WTC11 (cell line): ENCODE measurements at regions not wholly inside any gene's neighbourhood (a gene's known extent, or its start where the extent isn't known, plus 50 kb on each side); places are given as distances from the start of the nearest gene placed in this dataset.
"Not testable (repeated sequence)": the region's sequence is repeated elsewhere in the genome, so short reads cannot be mapped to it uniquely, and the experiment has no call there.

ENCODE experiments used
- JUN ChIP-seq: sonication (generic); formaldehyde crosslinking; IDR thresholded peaks from 2 replicates; pipeline ENCODE4 v1.8.0; 2023; ENCODE audit warnings: mild to moderate bottlenecking, missing genetic modification reagents
- ZNF512 ChIP-seq: sonication (generic); formaldehyde crosslinking; IDR thresholded peaks from 2 replicates; pipeline ENCODE4 v1.8.1; 2022; ENCODE audit warnings: missing genetic modification reagents, borderline replicate concordance
- TF ChIP-seq, protein P1 (sequence below): fragments of 200-600 bp; IDR thresholded peaks from 2 replicates; pipeline ENCODE4 v1.8.0; 2022; ENCODE audit warnings: antibody characterized with exemption
- TF ChIP-seq, protein P2 (sequence below): sonication (generic); formaldehyde crosslinking; IDR thresholded peaks from 2 replicates; pipeline ENCODE4 v1.8.1; 2023; ENCODE audit warnings: mild to moderate bottlenecking, missing genetic modification reagents, borderline replicate concordance

DNA sequence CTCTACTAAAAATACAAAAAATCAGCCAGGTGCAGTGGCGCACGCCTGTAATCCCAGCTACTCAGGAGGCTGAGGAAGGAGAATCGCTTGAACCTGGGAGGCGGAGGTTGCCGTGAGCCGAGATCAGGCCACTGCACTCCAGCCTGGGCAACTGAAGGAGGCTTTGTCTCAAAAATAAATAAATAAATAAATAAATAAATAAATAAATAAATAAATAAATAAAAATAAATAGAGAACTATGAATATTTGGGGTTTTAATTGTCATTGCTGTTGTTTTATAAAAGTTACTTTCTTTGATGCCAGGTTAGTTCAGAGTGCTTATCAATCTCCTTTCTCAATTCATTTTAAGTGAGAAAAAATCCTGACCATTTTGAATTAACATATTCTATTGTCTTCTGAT, 638.2 kb upstream of the KLHL1 start:
- TF ChIP-seq, protein P1, sequence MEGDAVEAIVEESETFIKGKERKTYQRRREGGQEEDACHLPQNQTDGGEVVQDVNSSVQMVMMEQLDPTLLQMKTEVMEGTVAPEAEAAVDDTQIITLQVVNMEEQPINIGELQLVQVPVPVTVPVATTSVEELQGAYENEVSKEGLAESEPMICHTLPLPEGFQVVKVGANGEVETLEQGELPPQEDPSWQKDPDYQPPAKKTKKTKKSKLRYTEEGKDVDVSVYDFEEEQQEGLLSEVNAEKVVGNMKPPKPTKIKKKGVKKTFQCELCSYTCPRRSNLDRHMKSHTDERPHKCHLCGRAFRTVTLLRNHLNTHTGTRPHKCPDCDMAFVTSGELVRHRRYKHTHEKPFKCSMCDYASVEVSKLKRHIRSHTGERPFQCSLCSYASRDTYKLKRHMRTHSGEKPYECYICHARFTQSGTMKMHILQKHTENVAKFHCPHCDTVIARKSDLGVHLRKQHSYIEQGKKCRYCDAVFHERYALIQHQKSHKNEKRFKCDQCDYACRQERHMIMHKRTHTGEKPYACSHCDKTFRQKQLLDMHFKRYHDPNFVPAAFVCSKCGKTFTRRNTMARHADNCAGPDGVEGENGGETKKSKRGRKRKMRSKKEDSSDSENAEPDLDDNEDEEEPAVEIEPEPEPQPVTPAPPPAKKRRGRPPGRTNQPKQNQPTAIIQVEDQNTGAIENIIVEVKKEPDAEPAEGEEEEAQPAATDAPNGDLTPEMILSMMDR: not testable (repeated sequence)
- not testable (repeated sequence) for TF ChIP-seq ZNF512, JUN (CRISPR knock-in tag)
- TF ChIP-seq, protein P2, sequence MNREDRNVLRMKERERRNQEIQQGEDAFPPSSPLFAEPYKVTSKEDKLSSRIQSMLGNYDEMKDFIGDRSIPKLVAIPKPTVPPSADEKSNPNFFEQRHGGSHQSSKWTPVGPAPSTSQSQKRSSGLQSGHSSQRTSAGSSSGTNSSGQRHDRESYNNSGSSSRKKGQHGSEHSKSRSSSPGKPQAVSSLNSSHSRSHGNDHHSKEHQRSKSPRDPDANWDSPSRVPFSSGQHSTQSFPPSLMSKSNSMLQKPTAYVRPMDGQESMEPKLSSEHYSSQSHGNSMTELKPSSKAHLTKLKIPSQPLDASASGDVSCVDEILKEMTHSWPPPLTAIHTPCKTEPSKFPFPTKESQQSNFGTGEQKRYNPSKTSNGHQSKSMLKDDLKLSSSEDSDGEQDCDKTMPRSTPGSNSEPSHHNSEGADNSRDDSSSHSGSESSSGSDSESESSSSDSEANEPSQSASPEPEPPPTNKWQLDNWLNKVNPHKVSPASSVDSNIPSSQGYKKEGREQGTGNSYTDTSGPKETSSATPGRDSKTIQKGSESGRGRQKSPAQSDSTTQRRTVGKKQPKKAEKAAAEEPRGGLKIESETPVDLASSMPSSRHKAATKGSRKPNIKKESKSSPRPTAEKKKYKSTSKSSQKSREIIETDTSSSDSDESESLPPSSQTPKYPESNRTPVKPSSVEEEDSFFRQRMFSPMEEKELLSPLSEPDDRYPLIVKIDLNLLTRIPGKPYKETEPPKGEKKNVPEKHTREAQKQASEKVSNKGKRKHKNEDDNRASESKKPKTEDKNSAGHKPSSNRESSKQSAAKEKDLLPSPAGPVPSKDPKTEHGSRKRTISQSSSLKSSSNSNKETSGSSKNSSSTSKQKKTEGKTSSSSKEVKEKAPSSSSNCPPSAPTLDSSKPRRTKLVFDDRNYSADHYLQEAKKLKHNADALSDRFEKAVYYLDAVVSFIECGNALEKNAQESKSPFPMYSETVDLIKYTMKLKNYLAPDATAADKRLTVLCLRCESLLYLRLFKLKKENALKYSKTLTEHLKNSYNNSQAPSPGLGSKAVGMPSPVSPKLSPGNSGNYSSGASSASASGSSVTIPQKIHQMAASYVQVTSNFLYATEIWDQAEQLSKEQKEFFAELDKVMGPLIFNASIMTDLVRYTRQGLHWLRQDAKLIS (CRISPR knock-in tag): not testable (repeated sequence)
